GM19438 (cell line): ENCODE measurements at regions not wholly inside any gene's neighbourhood (a gene's known extent, or its start where the extent isn't known, plus 50 kb on each side); places are given as distances from the start of the nearest gene placed in this dataset.

Experiments used
- ATAC-seq: cut with Tn5 transposase; IDR thresholded peaks from one replicate; pipeline ENCODE4 v1.9.1; 2021; ENCODE audit warnings: low read depth; ENCODE audit not compliant: unreplicated experiment

GRCh38 chr10:60573336-60573735, 183.7 kb upstream of the ANK3 start:
- ATAC-seq = no peak

- ATAC-seq = peak; percentile 64
Measured at GRCh38 chr10:60572511-60573194, 183.0 kb upstream of the ANK3 start.

GRCh38 chr10:60570896-60571295, 181.2 kb upstream of the ANK3 start:
- no peak for ATAC-seq

- no peak for ATAC-seq
Measured at GRCh38 chr10:60570272-60570865, 180.7 kb upstream of the ANK3 start.

- ATAC-seq = no peak
Measured at GRCh38 chr10:60569681-60570080, 180.0 kb upstream of the ANK3 start.

- no peak for ATAC-seq
Measured at GRCh38 chr10:60566096-60566495, 176.4 kb upstream of the ANK3 start.

- no peak for ATAC-seq
Measured at GRCh38 chr10:60565492-60565891, 175.8 kb upstream of the ANK3 start.

- ATAC-seq = no peak
Measured at GRCh38 chr10:60564475-60564874, 174.8 kb upstream of the ANK3 start.

GRCh38 chr10:60560451-60560850, 170.8 kb upstream of the ANK3 start:
- ATAC-seq = no peak

- no peak for ATAC-seq
Measured at GRCh38 chr10:60555700-60556099, 166.0 kb upstream of the ANK3 start.

- ATAC-seq = no peak
Measured at GRCh38 chr10:60549686-60550085, 160.0 kb upstream of the ANK3 start.

GRCh38 chr10:60542657-60543056, 153.0 kb upstream of the ANK3 start:
- ATAC-seq = no peak

GRCh38 chr10:60541451-60541850, 151.8 kb upstream of the ANK3 start:
- ATAC-seq = no peak

- no peak for ATAC-seq
Measured at GRCh38 chr10:60537697-60538096, 148.0 kb upstream of the ANK3 start.

- ATAC-seq = no peak
Measured at GRCh38 chr10:60536529-60537114, 146.9 kb upstream of the ANK3 start.

- no peak for ATAC-seq
Measured at GRCh38 chr10:60535427-60535826, 145.8 kb upstream of the ANK3 start.

- ATAC-seq = no peak
Measured at GRCh38 chr10:60534761-60535389, 145.2 kb upstream of the ANK3 start.

- no peak for ATAC-seq
Measured at GRCh38 chr10:60532696-60533468, 143.2 kb upstream of the ANK3 start.

GRCh38 chr10:60531006-60531405, 141.3 kb upstream of the ANK3 start:
- no peak for ATAC-seq

GRCh38 chr10:60527676-60528075, 138.0 kb upstream of the ANK3 start:
- no peak for ATAC-seq
